Right atrium auricular region (tissue), 2 donors: ENCODE measurements at regions not wholly inside any gene's neighbourhood (a gene's known extent, or its start where the extent isn't known, plus 50 kb on each side); places are given as distances from the start of the nearest gene placed in this dataset.

Source experiments
- DNase-seq: peaks from one replicate; pipeline ENCODE4 v3.0.0-alpha.2; 2019; ENCODE audit warnings: low spot score
- H3K27ac ChIP-seq, 2 donors: fragments of 200-600 bp; sonication (generic); 1 replicate in 1 of 2; 2 replicates in 1 of 2; pipeline ENCODE4 v1.5.1; 2016 to 2019
- H3K27me3 ChIP-seq, 2 donors: fragments of 200-600 bp; sonication (generic); one replicate each; pipeline versions ENCODE4 v1.5.1 to v1.6.0; 2017 to 2019
- H3K36me3 ChIP-seq: fragments of 200-600 bp; sonication (generic); one replicate; pipeline ENCODE4 v1.5.1; 2016
- H3K4me1 ChIP-seq, 2 donors: fragments of 200-600 bp; sonication (generic); one replicate each; pipeline versions ENCODE4 v1.5.1 to v1.6.0; 2017 to 2019
- H3K4me3 ChIP-seq, 2 donors: fragments of 200-600 bp; sonication (generic); 1 replicate in 1 of 2; 2 replicates in 1 of 2; pipeline ENCODE4 v1.5.1; 2017 to 2019; ENCODE audit warnings: mild to moderate bottlenecking in 1 of 2, moderate library complexity in 1 of 2
- H3K9me3 ChIP-seq, 2 donors: fragments of 200-600 bp; sonication (generic); one replicate each; pipeline ENCODE4 v1.5.1; 2019
- CTCF ChIP-seq, 2 donors: fragments of 200-600 bp; sonication (generic); IDR thresholded peaks; one replicate each; pipeline ENCODE4 v1.5.1; 2019; ENCODE audit warnings: antibody characterized with exemption in 2 of 2

DNA sequence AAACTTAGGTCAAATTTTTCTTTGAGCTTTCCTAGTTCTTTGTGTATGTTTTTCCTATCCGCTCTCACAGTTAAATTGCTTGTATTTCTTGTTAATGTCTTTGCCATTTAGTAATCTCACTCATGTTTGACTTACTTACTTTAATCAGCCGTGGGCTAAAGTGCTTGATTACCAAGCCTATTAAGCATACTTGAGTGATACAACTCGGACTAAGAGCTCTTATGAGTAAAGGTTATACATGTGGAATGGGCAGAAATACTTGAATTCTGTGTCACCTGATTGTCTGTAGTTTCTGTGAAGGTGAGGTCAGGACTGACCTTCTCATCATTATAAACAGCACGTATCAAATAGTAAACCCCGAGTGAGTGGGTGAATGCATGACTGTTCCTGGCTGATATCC is 664.5 kb downstream of the PDHA2 start:
- no peak for TF ChIP-seq CTCF (IDR thresholded peaks at IDR 0.05)
- no peak for DNase-seq
- Histone ChIP-seq H3K4me1 (no peaks in the 10 kb centered on the region), H3K27me3 (no peaks in the 10 kb centered on the region), H3K4me3 (no peak overlapping the region), H3K9me3 (no peaks in the 10 kb centered on the region), H3K27ac (no peak overlapping the region), H3K36me3 (no peaks in the 10 kb centered on the region)

DNA sequence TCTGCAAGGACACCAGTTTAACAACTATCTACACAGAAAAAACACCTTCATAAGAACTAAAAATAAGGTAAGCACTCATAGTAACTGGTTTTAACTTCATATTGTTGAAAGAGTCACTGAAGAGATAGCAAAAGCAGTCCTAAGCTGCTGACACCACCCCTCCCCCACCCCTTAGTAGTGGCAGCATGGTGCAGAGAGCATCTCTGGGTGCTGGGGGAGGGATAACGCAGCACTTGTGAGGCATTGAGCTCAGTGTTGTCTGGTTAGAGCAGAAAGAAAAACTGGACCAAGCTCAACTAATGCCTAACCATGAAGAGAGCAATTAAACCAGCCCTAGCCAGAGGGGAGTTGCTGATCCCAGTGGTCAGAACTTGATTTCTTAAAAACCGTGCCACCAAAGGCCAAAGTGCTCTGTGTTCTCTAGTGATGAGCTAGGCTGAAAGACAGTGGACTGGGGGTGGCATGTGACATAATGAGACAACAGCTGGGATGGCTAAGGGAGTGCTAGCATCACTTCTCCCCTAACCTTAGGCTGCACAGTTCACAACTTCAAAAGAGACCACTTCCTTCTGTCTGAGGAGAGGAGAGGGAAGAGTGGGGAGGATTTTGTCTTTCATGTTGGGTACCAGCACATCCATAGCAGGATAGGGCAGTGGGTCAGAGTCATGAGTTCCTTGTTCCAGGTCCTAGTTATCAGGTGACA is 669.3 kb downstream of the PDHA2 start:
- TF ChIP-seq CTCF (IDR thresholded peaks at IDR 0.05), result no peak
- Histone ChIP-seq H3K36me3 (no peaks in the 10 kb centered on the region), H3K4me1 (no peaks in the 10 kb centered on the region), H3K27me3 (no peaks in the 10 kb centered on the region), H3K4me3 (no peak overlapping the region), H3K9me3 (no peaks in the 10 kb centered on the region), H3K27ac (no peak overlapping the region)
- DNase-seq, result no peak

- H3K27me3 ChIP-seq, result no peaks in the 10 kb centered on the region
- TF ChIP-seq CTCF (IDR thresholded peaks at IDR 0.05), result no peak
- no peak overlapping the region for H3K4me3 ChIP-seq
Observed at GRCh38 chr4:96519291-96519690, 679.4 kb downstream of the PDHA2 start.

GRCh38 chr4:96521046-96521536 is 681.2 kb downstream of the PDHA2 start:
- no peak for TF ChIP-seq CTCF (IDR thresholded peaks at IDR 0.05)
- Histone ChIP-seq H3K36me3 (no peaks in the 10 kb centered on the region), H3K27ac (no peak overlapping the region), H3K9me3 (no peaks in the 10 kb centered on the region), H3K4me1 (no peaks in the 10 kb centered on the region), H3K4me3 (no peak overlapping the region), H3K27me3 (no peaks in the 10 kb centered on the region)
- no peak for DNase-seq

More at GRCh38 chr4:96519291-96519690, 679.4 kb downstream of the PDHA2 start:
- Histone ChIP-seq H3K36me3 (no peaks in the 10 kb centered on the region), H3K4me1 (no peaks in the 10 kb centered on the region), H3K27ac (no peak overlapping the region), H3K9me3 (no peaks in the 10 kb centered on the region)
- no peak for DNase-seq

- no peaks in the 10 kb centered on the region for H3K9me3 ChIP-seq
- DNase-seq, result no peak
- no peak for TF ChIP-seq CTCF (IDR thresholded peaks at IDR 0.05)
- no peaks in the 10 kb centered on the region for H3K27me3 ChIP-seq
- H3K36me3 ChIP-seq, result no peaks in the 10 kb centered on the region
- H3K27ac ChIP-seq, result no peak overlapping the region
- no peaks in the 10 kb centered on the region for H3K4me1 ChIP-seq
- H3K4me3 ChIP-seq, result no peak overlapping the region
Observed at GRCh38 chr4:96523611-96524010, 683.7 kb downstream of the PDHA2 start.
